ENCODE measurements at regions not wholly inside any gene's neighbourhood (a gene's known extent, or its start where the extent isn't known, plus 50 kb on each side); places are given as distances from the start of the nearest gene placed in this dataset.
"Not testable (repeated sequence)": the region's sequence is repeated elsewhere in the genome, so short reads cannot be mapped to it uniquely, and the experiment has no call there.

DNA sequence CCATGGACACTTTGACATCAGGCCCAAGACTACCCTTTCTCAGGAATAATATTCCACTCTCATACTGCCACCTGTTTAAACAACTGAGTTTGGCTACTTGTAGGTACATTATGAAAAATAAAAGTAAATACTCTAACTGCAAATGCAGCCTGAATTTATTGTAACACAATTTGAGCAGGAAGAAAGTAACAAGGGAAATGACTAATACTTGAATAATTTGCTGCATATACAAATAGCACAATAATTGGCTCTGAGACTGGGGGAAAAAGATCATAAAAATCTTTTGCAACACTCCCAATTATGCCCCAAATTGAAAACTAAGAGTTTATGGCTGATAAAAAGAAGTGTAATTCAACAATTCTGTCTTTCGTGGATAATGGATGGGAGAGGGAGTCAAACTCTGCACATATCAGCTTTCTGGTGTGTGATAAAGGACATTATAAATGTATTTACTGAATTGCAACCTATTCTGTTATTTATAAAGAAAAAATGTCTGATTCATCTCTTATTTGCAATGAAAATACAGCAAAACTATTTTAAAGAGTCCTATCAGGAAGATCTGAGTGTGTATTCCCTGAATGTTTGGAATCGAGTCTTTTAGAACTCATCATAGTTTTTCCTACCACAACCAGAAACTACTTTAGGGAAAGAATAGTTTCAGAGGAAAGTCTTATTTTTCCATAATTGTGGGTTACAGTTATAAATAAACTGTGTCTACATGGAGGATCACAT lies 359.0 kb downstream of the JRKL start:
- no peaks in the 10 kb centered on the region for H3K27me3 ChIP-seq (replicated peaks in 1 of 2; ENCODE audit: control insufficient read depth in 2 of 2, insufficient read depth in 2 of 2, low read length in 1 of 2)
- DNase-seq (ENCODE audit: low read depth, low spot score) (no peak), FAIRE-seq (no peak), ATAC-seq (no peak)
- no TSS peak for BruUV-seq (replicated peaks)
- POLR2A ChIA-PET: no interaction called here
- WGBS (ENCODE audit: insufficient coverage, insufficient replicate concordance, low lambda C conversion rate, missing lambda C conversion rate): 12% methylated on average over 2 of the region's 2 CpGs
- H4K20me1 ChIP-seq (ENCODE audit: control insufficient read depth, insufficient read depth): no peaks in the 10 kb centered on the region
- no peak overlapping the region for H2AFZ ChIP-seq (ENCODE audit: control insufficient read depth, low read depth, low read length)
- RAD21 ChIA-PET (ENCODE audit: unreplicated experiment): no interaction called here
- H3K4me3 ChIP-seq: no peak overlapping the region
- SMC1A ChIA-PET (ENCODE audit: uncharacterized antibody, unreplicated experiment): no interaction called here
- no peaks in the 10 kb centered on the region for H3K79me2 ChIP-seq (ENCODE audit: control insufficient read depth, insufficient read depth, low read length)
- intact Hi-C loops (cut with micrococcal nuclease; ENCODE audit: unreplicated experiment): no loop called here
- CTCF ChIA-PET: no interaction called here
- H3K4me2 ChIP-seq (ENCODE audit: control insufficient read depth, insufficient read depth): no peak overlapping the region
- H3K9me3 ChIP-seq (replicated peaks; ENCODE audit: control insufficient read depth, insufficient read depth, low read length): no peaks in the 10 kb centered on the region
- no peaks in the 10 kb centered on the region for H3K4me1 ChIP-seq (ENCODE audit: control insufficient read depth, insufficient read depth, low read length)
- H3K27ac ChIP-seq (ENCODE audit: control insufficient read depth, insufficient read depth): no peak overlapping the region
- no peaks in the 10 kb centered on the region for H3K36me3 ChIP-seq (ENCODE audit: control insufficient read depth in 2 of 2, insufficient read depth in 2 of 2, low read length in 1 of 2)
- in situ Hi-C loops (cut with MboI): no loop called here
- no peak for TF ChIP-seq GATAD2B (conservative IDR thresholded peaks at IDR 0.05; ENCODE audit: low read depth)
- no peak for TF ChIP-seq RELA (IDR thresholded peaks at IDR 0.05; ENCODE audit: borderline replicate concordance, partially characterized antibody)
- TF ChIP-seq ZNF622 (IDR thresholded peaks at IDR 0.05): no peak
- TF ChIP-seq, protein P1, sequence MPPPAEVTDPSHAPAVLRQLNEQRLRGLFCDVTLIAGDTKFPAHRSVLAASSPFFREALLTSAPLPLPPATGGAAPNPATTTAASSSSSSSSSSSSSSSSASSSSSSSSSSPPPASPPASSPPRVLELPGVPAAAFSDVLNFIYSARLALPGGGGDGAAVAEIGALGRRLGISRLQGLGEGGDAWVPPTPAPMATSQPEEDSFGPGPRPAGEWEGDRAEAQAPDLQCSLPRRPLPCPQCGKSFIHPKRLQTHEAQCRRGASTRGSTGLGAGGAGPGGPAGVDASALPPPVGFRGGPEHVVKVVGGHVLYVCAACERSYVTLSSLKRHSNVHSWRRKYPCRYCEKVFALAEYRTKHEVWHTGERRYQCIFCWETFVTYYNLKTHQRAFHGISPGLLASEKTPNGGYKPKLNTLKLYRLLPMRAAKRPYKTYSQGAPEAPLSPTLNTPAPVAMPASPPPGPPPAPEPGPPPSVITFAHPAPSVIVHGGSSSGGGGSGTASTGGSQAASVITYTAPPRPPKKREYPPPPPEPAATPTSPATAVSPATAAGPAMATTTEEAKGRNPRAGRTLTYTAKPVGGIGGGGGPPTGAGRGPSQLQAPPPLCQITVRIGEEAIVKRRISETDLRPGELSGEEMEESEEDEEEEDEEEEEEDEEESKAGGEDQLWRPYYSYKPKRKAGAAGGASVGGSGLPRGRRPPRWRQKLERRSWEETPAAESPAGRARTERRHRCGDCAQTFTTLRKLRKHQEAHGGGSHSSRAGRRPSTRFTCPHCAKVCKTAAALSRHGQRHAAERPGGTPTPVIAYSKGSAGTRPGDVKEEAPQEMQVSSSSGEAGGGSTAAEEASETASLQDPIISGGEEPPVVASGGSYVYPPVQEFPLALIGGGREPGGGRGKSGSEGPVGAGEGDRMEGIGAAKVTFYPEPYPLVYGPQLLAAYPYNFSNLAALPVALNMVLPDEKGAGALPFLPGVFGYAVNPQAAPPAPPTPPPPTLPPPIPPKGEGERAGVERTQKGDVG (CRISPR knock-in tag; IDR thresholded peaks at IDR 0.05): no peak
- TF ChIP-seq MTA2 (IDR thresholded peaks at IDR 0.05; ENCODE audit: low read depth): no peak
- TF ChIP-seq IKZF2 (IDR thresholded peaks at IDR 0.05): no peak
- TF ChIP-seq MYC (IDR thresholded peaks at IDR 0.05; ENCODE audit: insufficient read depth, insufficient read length, insufficient replicate concordance, low read length, severe bottlenecking): no peak
- TF ChIP-seq NBN (IDR thresholded peaks at IDR 0.05): no peak
- TF ChIP-seq KLF5 (IDR thresholded peaks at IDR 0.05; ENCODE audit: partially characterized antibody): no peak
- no peak for TF ChIP-seq LARP7 (IDR thresholded peaks at IDR 0.05)
- no peak for TF ChIP-seq ZSCAN29 (IDR thresholded peaks at IDR 0.05)
- TF ChIP-seq ZNF24 (IDR thresholded peaks at IDR 0.05): no peak
- H3K9ac ChIP-seq (ENCODE audit: control insufficient read depth, insufficient read depth, low read length): no peak overlapping the region

GRCh38 chr11:96751807-96752206 lies 362.0 kb downstream of the JRKL start:
- H4K20me1 ChIP-seq (ENCODE audit: control insufficient read depth, insufficient read depth); H3K36me3 ChIP-seq (ENCODE audit: control insufficient read depth in 2 of 2, insufficient read depth in 2 of 2, low read length in 1 of 2); H3K9me3 ChIP-seq (replicated peaks; ENCODE audit: control insufficient read depth, insufficient read depth, low read length); DNase-seq (ENCODE audit: low read depth, low spot score); intact Hi-C loops (cut with micrococcal nuclease; ENCODE audit: unreplicated experiment); H3K79me2 ChIP-seq (ENCODE audit: control insufficient read depth, insufficient read depth, low read length); H3K4me3 ChIP-seq; H2AFZ ChIP-seq (ENCODE audit: control insufficient read depth, low read depth, low read length); H3K9ac ChIP-seq (ENCODE audit: control insufficient read depth, insufficient read depth, low read length); H3K4me1 ChIP-seq (ENCODE audit: control insufficient read depth, insufficient read depth, low read length); H3K4me2 ChIP-seq (ENCODE audit: control insufficient read depth, insufficient read depth); BruUV-seq (replicated peaks); H3K27me3 ChIP-seq (replicated peaks in 1 of 2; ENCODE audit: control insufficient read depth in 2 of 2, insufficient read depth in 2 of 2, low read length in 1 of 2); FAIRE-seq; POLR2A ChIA-PET; in situ Hi-C loops (cut with MboI); CTCF ChIA-PET; ATAC-seq; RAD21 ChIA-PET (ENCODE audit: unreplicated experiment); H3K27ac ChIP-seq (ENCODE audit: control insufficient read depth, insufficient read depth): not testable (repeated sequence)
- SMC1A ChIA-PET (ENCODE audit: uncharacterized antibody, unreplicated experiment): interaction anchor here (0.9 kb wide), 1 partner anchor 9 kb away, joined by 3 read pairs; no protein-coding TSS in a partner anchor
- 6% methylated on average over 2 of the region's 2 CpGs for WGBS (ENCODE audit: insufficient coverage, insufficient replicate concordance, low lambda C conversion rate, missing lambda C conversion rate)

Data from GM12878 (cell line).